ENCODE measurements at regions not wholly inside any gene's neighbourhood (a gene's known extent, or its start where the extent isn't known, plus 50 kb on each side); places are given as distances from the start of the nearest gene placed in this dataset.

- H3K9me3 ChIP-seq: no peaks in the 10 kb centered on the region
- H3K27me3 ChIP-seq: no peaks in the 10 kb centered on the region
- ATAC-seq (no peak), DNase-seq (no peak)
- no peak overlapping the region for H3K27ac ChIP-seq
- WGBS, 4 donors: 62 to 74% (median 71%) methylated on average over 4 of the region's 4 CpGs
- intact Hi-C loops (cut with DNase I): no loop called here
- H3K36me3 ChIP-seq: no peaks in the 10 kb centered on the region
- no peak overlapping the region for H3K4me3 ChIP-seq
- TF ChIP-seq POLR2A (IDR thresholded peaks at IDR 0.05) (no peak), CTCF (IDR thresholded peaks at IDR 0.05) (no peak)
- H3K4me1 ChIP-seq: no peaks in the 10 kb centered on the region
Observed at GRCh38 chr10:90354914-90355313, 502.9 kb downstream of the HTR7 start.

- ATAC-seq: no peak
- 69 to 78% (median 72%) methylated on average over 4 of the region's 4 CpGs for WGBS, 4 donors
Observed at GRCh38 chr10:90363799-90364483, 493.9 kb downstream of the HTR7 start.

GRCh38 chr10:90372451-90372850 lies 485.4 kb downstream of the HTR7 start:
- WGBS, 4 donors: 59 to 69% (median 67%) methylated on average over 2 of the region's 2 CpGs
- no peak for ATAC-seq
- DNase-seq: no peak
- Histone ChIP-seq H3K4me1 (no peaks in the 10 kb centered on the region), H3K27ac (no peak overlapping the region), H3K4me3 (no peak overlapping the region), H3K36me3 (no peaks in the 10 kb centered on the region), H3K9me3 (peaks cover 0 to under 1% (median 0%) of the 10 kb centered on the region in 12 donors), H3K27me3 (no peaks in the 10 kb centered on the region)
- TF ChIP-seq POLR2A (IDR thresholded peaks at IDR 0.05) (no peak), CTCF (IDR thresholded peaks at IDR 0.05) (no peak)
- intact Hi-C loops (cut with DNase I): no loop called here

More at GRCh38 chr10:90363799-90364483, 493.9 kb downstream of the HTR7 start:
- intact Hi-C loops (cut with DNase I): no loop called here
- DNase-seq: no peak
- Histone ChIP-seq H3K27ac (no peak overlapping the region), H3K4me3 (no peak overlapping the region), H3K36me3 (no peaks in the 10 kb centered on the region), H3K27me3 (no peaks in the 10 kb centered on the region), H3K9me3 (peaks cover 0 to 8% (median 0%) of the 10 kb centered on the region in 12 donors), H3K4me1 (no peaks in the 10 kb centered on the region)
- TF ChIP-seq CTCF (IDR thresholded peaks at IDR 0.05): no peak
- TF ChIP-seq POLR2A (IDR thresholded peaks at IDR 0.05): no peak

- H3K4me3 ChIP-seq: no peak overlapping the region
- H3K9me3 ChIP-seq: no peaks in the 10 kb centered on the region
- intact Hi-C loops (cut with DNase I): no loop called here
- no peak for DNase-seq
- no peak for TF ChIP-seq POLR2A (IDR thresholded peaks at IDR 0.05)
- TF ChIP-seq CTCF (IDR thresholded peaks at IDR 0.05): no peak
- ATAC-seq: no peak
- no peaks in the 10 kb centered on the region for H3K4me1 ChIP-seq
- no peaks in the 10 kb centered on the region for H3K27me3 ChIP-seq
- WGBS, 4 donors: 58 to 70% (median 65%) methylated on average over 1 of the region's 1 CpG
- H3K27ac ChIP-seq: no peak overlapping the region
- H3K36me3 ChIP-seq: no peaks in the 10 kb centered on the region
Observed at GRCh38 chr10:90373911-90374310, 483.9 kb downstream of the HTR7 start.

All from heart left ventricle (tissue), 16 donors.